ENCODE measurements at regions not wholly inside any gene's neighbourhood (a gene's known extent, or its start where the extent isn't known, plus 50 kb on each side); places are given as distances from the start of the nearest gene placed in this dataset.

- no peak overlapping the region for H3K4me3 ChIP-seq (ENCODE audit: low read depth in 1 of 3, low read length in 3 of 3)
- H3K9ac ChIP-seq (ENCODE audit: low read depth in 1 of 2, low read length in 2 of 2) = no peak overlapping the region
- peaks cover 0 to 14% (median 7%) of the 10 kb centered on the region in 4 donors for H3K4me1 ChIP-seq (ENCODE audit: control insufficient read depth in 4 of 4, insufficient read depth in 4 of 4, low read length in 3 of 4)
- WGBS = 82% methylated on average over 3 of the region's 3 CpGs
- no peak overlapping the region for H3K27ac ChIP-seq (ENCODE audit: low read depth in 1 of 2, low read length in 2 of 2)
- H3K36me3 ChIP-seq (ENCODE audit: control insufficient read depth in 4 of 4, insufficient read depth in 3 of 4, low read depth in 1 of 4, low read length in 3 of 4) = no peaks in the 10 kb centered on the region
- no peaks in the 10 kb centered on the region for H3K9me3 ChIP-seq (ENCODE audit: control insufficient read depth in 4 of 4, low read length in 3 of 4)
- no peak for DNase-seq (ENCODE audit: low spot score)
- no peak for TF ChIP-seq CTCF (IDR thresholded peaks at IDR 0.05; ENCODE audit: low read depth, low read length, missing input control)
- no peak for TF ChIP-seq FOXA2 (IDR thresholded peaks at IDR 0.05)
- TF ChIP-seq RAD21 (IDR thresholded peaks at IDR 0.05) = no peak
- TF ChIP-seq ZBTB33 (IDR thresholded peaks at IDR 0.05) = no peak
- no peak for TF ChIP-seq YY1 (IDR thresholded peaks at IDR 0.05)
- TF ChIP-seq SP1 (IDR thresholded peaks at IDR 0.05) = no peak
- TF ChIP-seq JUND (IDR thresholded peaks at IDR 0.05) = no peak
- TF ChIP-seq ATF3 (IDR thresholded peaks at IDR 0.05) = no peak
- H3K27me3 ChIP-seq (ENCODE audit: control insufficient read depth in 4 of 4, insufficient read depth in 4 of 4, low read length in 3 of 4) = peaks cover 0 to 4% (median 0%) of the 10 kb centered on the region in 4 donors
Measured at GRCh38 chr17:77890771-77891170, 67.7 kb upstream of the TNRC6C start.

GRCh38 chr17:77891602-77892001 lies 66.9 kb upstream of the TNRC6C start:
- no peak overlapping the region for H3K4me3 ChIP-seq (ENCODE audit: low read depth in 1 of 3, low read length in 3 of 3)
- H3K27me3 ChIP-seq (ENCODE audit: control insufficient read depth in 4 of 4, insufficient read depth in 4 of 4, low read length in 3 of 4) = peaks cover 0 to 4% (median 0%) of the 10 kb centered on the region in 4 donors
- no peak for TF ChIP-seq ATF3 (IDR thresholded peaks at IDR 0.05)
- no peak for TF ChIP-seq YY1 (IDR thresholded peaks at IDR 0.05)
- no peak for TF ChIP-seq HNF4A (conservative IDR thresholded peaks at IDR 0.05)
- TF ChIP-seq NR2F2 (IDR thresholded peaks at IDR 0.05) = no peak
- no peak for TF ChIP-seq CTCF (IDR thresholded peaks at IDR 0.05; ENCODE audit: low read depth, low read length, missing input control)
- H3K27ac ChIP-seq (ENCODE audit: low read depth in 1 of 2, low read length in 2 of 2) = no peak overlapping the region
- peaks cover 0 to 14% (median 7%) of the 10 kb centered on the region in 4 donors for H3K4me1 ChIP-seq (ENCODE audit: control insufficient read depth in 4 of 4, insufficient read depth in 4 of 4, low read length in 3 of 4)
- H3K9ac ChIP-seq (ENCODE audit: low read depth in 1 of 2, low read length in 2 of 2) = no peak overlapping the region
- no peak for DNase-seq (ENCODE audit: low spot score)
- H3K9me3 ChIP-seq (ENCODE audit: control insufficient read depth in 4 of 4, low read length in 3 of 4) = no peaks in the 10 kb centered on the region
- 66% methylated on average over 8 of the region's 8 CpGs for WGBS
- no peaks in the 10 kb centered on the region for H3K36me3 ChIP-seq (ENCODE audit: control insufficient read depth in 4 of 4, insufficient read depth in 3 of 4, low read depth in 1 of 4, low read length in 3 of 4)

- H3K27me3 ChIP-seq (ENCODE audit: control insufficient read depth in 4 of 4, insufficient read depth in 4 of 4, low read length in 3 of 4) = peaks cover 0 to under 1% (median 0%) of the 10 kb centered on the region in 4 donors
- no peak for DNase-seq (ENCODE audit: low spot score)
- H3K27ac ChIP-seq (ENCODE audit: low read depth in 1 of 2, low read length in 2 of 2) = no peak overlapping the region
- no peaks in the 10 kb centered on the region for H3K36me3 ChIP-seq (ENCODE audit: control insufficient read depth in 4 of 4, insufficient read depth in 3 of 4, low read depth in 1 of 4, low read length in 3 of 4)
- no peak overlapping the region for H3K9ac ChIP-seq (ENCODE audit: low read depth in 1 of 2, low read length in 2 of 2)
- 84% methylated on average over 7 of the region's 7 CpGs for WGBS
- H3K9me3 ChIP-seq (ENCODE audit: control insufficient read depth in 4 of 4, low read length in 3 of 4) = no peaks in the 10 kb centered on the region
- H3K4me1 ChIP-seq (ENCODE audit: control insufficient read depth in 4 of 4, insufficient read depth in 4 of 4, low read length in 3 of 4) = peaks cover 0 to 14% (median 7%) of the 10 kb centered on the region in 4 donors
- no peak for TF ChIP-seq RXRA (IDR thresholded peaks at IDR 0.05)
- no peak for TF ChIP-seq REST (IDR thresholded peaks at IDR 0.05)
- TF ChIP-seq NR2F2 (IDR thresholded peaks at IDR 0.05) = no peak
- no peak for TF ChIP-seq CTCF (IDR thresholded peaks at IDR 0.05; ENCODE audit: low read depth, low read length, missing input control)
- no peak for TF ChIP-seq JUND (IDR thresholded peaks at IDR 0.05)
- TF ChIP-seq RAD21 (IDR thresholded peaks at IDR 0.05) = no peak
- no peak for TF ChIP-seq HNF4G (IDR thresholded peaks at IDR 0.05)
- no peak for TF ChIP-seq TAF1 (conservative IDR thresholded peaks at IDR 0.05)
- TF ChIP-seq HNF4A (conservative IDR thresholded peaks at IDR 0.05) = no peak
- H3K4me3 ChIP-seq (ENCODE audit: low read depth in 1 of 3, low read length in 3 of 3) = no peak overlapping the region
Measured at GRCh38 chr17:77892031-77892430, 66.5 kb upstream of the TNRC6C start.

Data from liver (tissue), 8 donors.